Muscle of leg (tissue), 3 donors: ENCODE measurements at regions not wholly inside any gene's neighbourhood (a gene's known extent, or its start where the extent isn't known, plus 50 kb on each side); places are given as distances from the start of the nearest gene placed in this dataset.

Source experiments
- DNase-seq: peaks from one replicate; pipeline ENCODE4 v3.0.0; 2013
- H3K27ac ChIP-seq: one replicate; pipeline ENCODE4 v1.5.1; 2013; ENCODE audit warnings: mild to moderate bottlenecking, low read length, control low read depth
- H3K27me3 ChIP-seq: one replicate; pipeline ENCODE4 v1.6.1; 2013; ENCODE audit warnings: low read length; ENCODE audit not compliant: control insufficient read depth, insufficient read depth
- H3K36me3 ChIP-seq: one replicate; pipeline ENCODE4 v1.6.1; 2013; ENCODE audit warnings: low read length; ENCODE audit not compliant: control insufficient read depth, insufficient read depth
- H3K4me1 ChIP-seq: one replicate; pipeline ENCODE4 v1.6.1; 2013; ENCODE audit warnings: low read length; ENCODE audit not compliant: control insufficient read depth, insufficient read depth
- H3K4me3 ChIP-seq: one replicate; pipeline ENCODE4 v1.5.1; 2013; ENCODE audit warnings: low read length, control low read depth
- H3K9me3 ChIP-seq: replicated peaks from 2 replicates; pipeline ENCODE4 v1.6.1; 2013; ENCODE audit warnings: low read depth, low read length; ENCODE audit not compliant: control insufficient read depth
- WGBS: methylation state at CpG from one replicate; pipeline ENCODE4 v1.1.5; 2013; ENCODE audit warnings: missing lambda C conversion rate; ENCODE audit not compliant: insufficient coverage; 5-methylcytosine and 5-hydroxymethylcytosine counted together

DNA sequence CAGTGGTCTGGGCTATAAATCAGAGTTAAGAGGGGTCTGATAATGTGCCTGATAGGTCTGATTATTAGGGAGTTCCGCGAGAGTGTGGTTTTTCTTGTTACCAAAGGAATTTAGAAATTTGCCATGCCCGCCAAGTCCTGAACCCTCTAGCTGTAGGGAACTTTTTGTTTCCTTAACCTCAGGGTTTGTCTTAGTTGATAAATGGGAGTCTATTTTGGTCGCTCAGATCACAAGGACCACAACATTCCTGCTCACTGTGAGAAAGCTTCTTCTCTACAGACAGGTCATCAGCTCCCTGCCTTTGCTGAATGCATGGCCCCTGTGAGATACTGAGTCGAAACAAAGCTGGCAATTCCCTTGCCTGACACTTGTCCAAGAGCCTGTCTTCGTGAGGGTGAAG, 497.8 kb downstream of the HS3ST4 start:
- Histone ChIP-seq H3K27ac (no peak overlapping the region), H3K9me3 (no peaks in the 10 kb centered on the region), H3K27me3 (no peaks in the 10 kb centered on the region), H3K4me1 (no peaks in the 10 kb centered on the region), H3K36me3 (no peaks in the 10 kb centered on the region), H3K4me3 (no peak overlapping the region)
- 59% methylated on average over 2 of the region's 6 CpGs for WGBS
- DNase-seq, result no peak

DNA sequence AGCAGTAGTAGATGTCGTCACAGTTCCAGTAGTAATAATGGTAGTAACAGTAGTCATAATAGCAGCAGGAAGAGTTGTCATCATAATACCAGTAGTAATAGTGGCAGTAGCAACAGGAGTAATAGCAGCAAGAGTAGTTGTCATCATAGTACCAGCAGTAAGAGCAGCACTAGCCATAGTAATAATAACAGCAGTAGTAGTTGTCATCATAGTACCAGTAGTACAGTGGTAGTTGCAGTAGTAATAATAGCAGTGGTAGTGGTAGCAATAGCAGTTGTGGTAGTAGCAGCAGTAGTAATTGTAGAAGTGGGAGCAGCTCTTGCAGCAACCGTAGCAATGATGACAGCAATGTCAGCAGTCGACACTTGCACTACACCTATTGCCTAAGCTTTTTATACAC, 502.8 kb downstream of the HS3ST4 start:
- WGBS, result 100% methylated on average over 1 of the region's 3 CpGs

DNA sequence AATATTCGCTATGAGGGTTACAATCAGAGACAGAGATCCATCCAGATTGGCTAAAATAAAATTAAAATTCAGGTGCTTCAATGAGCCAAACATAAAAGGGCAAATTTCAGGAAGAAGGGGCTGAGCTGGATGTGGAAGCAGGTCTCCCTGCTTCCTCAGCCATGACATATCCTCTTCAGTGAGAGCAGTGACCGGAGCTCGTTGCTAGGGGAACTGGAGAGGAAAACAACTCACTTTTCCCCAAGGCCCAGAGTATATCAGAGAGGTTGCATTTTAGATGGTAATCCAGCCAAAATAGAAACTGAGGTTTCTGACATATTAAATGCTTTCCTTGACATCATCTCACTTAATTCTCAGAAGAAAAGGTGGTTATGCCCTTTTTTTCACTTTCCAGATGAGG, 503.5 kb downstream of the HS3ST4 start:
- no peaks in the 10 kb centered on the region for H3K27me3 ChIP-seq
- H3K4me3 ChIP-seq, result no peak overlapping the region
- H3K4me1 ChIP-seq, result no peaks in the 10 kb centered on the region
- no peaks in the 10 kb centered on the region for H3K36me3 ChIP-seq
- peak; percentile 75 for DNase-seq
- no peaks in the 10 kb centered on the region for H3K9me3 ChIP-seq
- peak overlapping the region; percentile 3 for H3K27ac ChIP-seq
- no CpG with 5 or more reads among the region's 3 CpGs for WGBS

More for the DNA sequence above, 502.8 kb downstream of the HS3ST4 start:
- Histone ChIP-seq H3K4me1 (no peaks in the 10 kb centered on the region), H3K9me3 (no peaks in the 10 kb centered on the region), H3K27me3 (no peaks in the 10 kb centered on the region), H3K27ac (no peak overlapping the region), H3K4me3 (no peak overlapping the region), H3K36me3 (no peaks in the 10 kb centered on the region)
- DNase-seq, result no peak

DNA sequence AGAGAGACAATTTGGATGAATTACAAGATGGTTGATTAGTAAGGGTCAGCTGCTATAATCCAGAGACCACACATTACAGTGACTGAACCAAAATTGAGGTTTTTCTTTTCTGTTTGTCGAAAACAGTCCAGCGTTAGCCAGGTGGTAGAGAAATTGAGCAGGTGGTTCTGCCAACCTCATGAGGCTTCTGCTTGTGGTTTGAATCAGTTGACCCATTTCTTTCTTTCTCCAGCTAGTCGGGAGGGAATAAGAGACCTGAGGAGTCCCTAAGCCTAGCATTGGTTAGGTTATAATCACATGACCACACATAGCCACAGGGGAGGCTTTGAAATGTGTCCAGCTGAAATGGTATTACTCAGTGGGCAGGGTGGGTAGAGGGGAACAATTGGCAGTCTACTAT, 504.6 kb downstream of the HS3ST4 start:
- no peaks in the 10 kb centered on the region for H3K36me3 ChIP-seq
- no peaks in the 10 kb centered on the region for H3K4me1 ChIP-seq
- DNase-seq, result no peak
- WGBS, result no CpG with 5 or more reads among the region's 3 CpGs
- H3K9me3 ChIP-seq, result no peaks in the 10 kb centered on the region
- H3K4me3 ChIP-seq, result no peak overlapping the region
- H3K27ac ChIP-seq, result peak overlapping the region; percentile 62
- H3K27me3 ChIP-seq, result no peaks in the 10 kb centered on the region

DNA sequence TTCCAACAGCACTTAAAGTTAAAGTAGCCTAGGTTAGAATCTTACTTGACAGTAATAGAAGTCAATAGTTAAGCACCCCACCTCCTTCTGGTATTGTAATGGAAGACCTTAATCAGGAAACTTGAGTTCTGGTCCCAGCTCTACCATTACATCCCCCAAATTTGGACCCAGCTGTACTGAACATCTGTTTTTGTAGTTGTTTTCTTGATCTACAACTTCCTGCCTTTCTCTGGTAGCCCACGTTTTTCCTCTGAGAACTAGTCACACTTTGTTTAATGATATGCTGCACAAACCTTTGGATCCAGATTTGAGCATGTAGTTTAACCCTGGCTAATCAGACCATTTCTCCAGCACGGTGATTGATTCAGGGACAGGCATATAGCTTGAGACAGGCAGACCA, 505.0 kb downstream of the HS3ST4 start:
- Histone ChIP-seq H3K27ac (peak overlapping the region; percentile 63), H3K36me3 (no peaks in the 10 kb centered on the region), H3K4me3 (no peak overlapping the region), H3K27me3 (no peaks in the 10 kb centered on the region), H3K9me3 (no peaks in the 10 kb centered on the region), H3K4me1 (no peaks in the 10 kb centered on the region)
- WGBS, result no CpG with 5 or more reads among the region's 2 CpGs
- DNase-seq, result peak; percentile 78

DNA sequence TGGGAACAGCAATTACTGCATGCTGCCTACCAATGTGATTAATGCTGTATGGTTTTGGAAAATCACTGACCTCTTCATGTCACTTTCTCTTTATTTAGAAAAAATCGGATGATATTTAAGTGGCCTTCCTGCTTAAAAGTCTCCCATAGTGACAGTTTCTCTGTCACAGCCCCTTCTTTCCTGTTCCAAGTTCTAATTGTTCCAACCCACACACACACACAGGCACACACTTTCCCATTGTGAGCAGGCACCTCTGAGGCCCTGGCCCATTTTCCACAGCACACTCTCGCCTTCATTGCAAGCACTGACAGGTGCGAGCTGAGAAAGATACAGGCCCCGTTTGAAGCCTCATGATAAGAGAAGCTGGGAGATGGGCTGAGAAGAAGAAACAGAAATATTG, 505.9 kb downstream of the HS3ST4 start:
- no peaks in the 10 kb centered on the region for H3K4me1 ChIP-seq
- H3K4me3 ChIP-seq, result no peak overlapping the region
- 83% methylated on average over 1 of the region's 4 CpGs for WGBS
- H3K9me3 ChIP-seq, result no peaks in the 10 kb centered on the region
- no peaks in the 10 kb centered on the region for H3K27me3 ChIP-seq
- no peaks in the 10 kb centered on the region for H3K36me3 ChIP-seq
- DNase-seq, result no peak
- peak overlapping the region; percentile 26 for H3K27ac ChIP-seq

DNA sequence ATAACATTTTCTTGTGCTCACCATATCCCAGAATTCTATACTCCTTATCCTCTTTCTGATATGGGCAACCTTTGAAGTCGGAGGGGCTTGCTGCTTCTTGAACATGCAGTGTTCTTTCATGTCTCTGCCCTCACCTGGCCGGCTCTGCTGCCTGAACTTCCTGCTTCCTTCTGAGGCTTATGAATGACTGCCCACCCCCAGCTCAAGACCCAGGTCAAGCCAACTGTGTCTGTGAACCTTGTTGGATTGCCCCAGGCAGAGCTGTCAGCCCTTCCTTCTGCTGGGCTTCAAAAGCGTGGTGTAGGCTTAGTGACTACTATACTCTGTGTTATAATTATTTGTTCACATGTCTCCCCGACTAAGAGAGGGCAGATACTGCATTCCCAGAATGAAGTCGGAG, 506.5 kb downstream of the HS3ST4 start:
- no peaks in the 10 kb centered on the region for H3K9me3 ChIP-seq
- H3K4me1 ChIP-seq, result no peaks in the 10 kb centered on the region
- no peak overlapping the region for H3K4me3 ChIP-seq
- no peaks in the 10 kb centered on the region for H3K27me3 ChIP-seq
- no peaks in the 10 kb centered on the region for H3K36me3 ChIP-seq
- no peak for DNase-seq
- WGBS, result 54% methylated on average over 2 of the region's 5 CpGs
- H3K27ac ChIP-seq, result no peak overlapping the region

DNA sequence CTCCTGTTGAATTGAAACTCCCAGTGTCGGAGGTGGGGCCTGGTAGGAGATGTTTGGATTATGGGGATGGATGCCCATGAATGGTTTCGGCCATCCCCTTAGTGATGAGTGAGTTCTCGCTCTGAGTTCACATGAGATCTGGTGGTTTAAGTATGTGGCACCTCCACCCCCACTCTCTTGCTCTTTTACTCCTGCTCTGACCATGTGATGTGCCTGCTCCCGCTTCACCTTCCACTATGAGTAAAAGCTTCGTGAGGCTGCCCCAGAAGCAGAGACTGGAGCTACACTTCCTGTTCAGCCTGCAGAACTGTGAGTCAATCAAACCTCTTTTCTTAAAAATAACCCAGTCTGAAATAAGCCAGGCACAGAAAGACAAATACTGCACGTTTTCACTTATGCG, 512.4 kb downstream of the HS3ST4 start:
- WGBS, result 86% methylated on average over 5 of the region's 7 CpGs
- Histone ChIP-seq H3K9me3 (no peaks in the 10 kb centered on the region), H3K27ac (no peak overlapping the region), H3K36me3 (no peaks in the 10 kb centered on the region), H3K4me3 (no peak overlapping the region), H3K4me1 (no peaks in the 10 kb centered on the region), H3K27me3 (no peaks in the 10 kb centered on the region)
- no peak for DNase-seq

DNA sequence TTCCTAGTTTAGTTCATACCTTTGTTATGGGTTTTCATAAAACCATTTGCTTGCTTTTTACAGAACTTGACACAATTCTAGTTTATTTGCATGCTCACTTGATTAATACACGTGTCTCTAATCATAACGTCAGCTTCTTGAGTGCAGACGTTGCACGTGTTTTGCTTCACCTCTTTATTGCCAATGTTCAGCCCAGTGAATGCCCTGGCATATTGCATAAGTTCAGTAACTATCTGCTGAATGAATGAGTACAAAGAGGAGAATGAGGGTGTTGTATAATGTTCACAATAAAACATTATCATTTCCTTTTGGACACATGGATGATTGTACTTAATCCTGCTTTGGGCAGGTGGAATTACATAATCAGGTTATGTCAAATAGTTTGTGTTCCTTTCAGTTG, 519.8 kb downstream of the HS3ST4 start:
- no peaks in the 10 kb centered on the region for H3K27me3 ChIP-seq
- 71% methylated on average over 1 of the region's 4 CpGs for WGBS

DNA sequence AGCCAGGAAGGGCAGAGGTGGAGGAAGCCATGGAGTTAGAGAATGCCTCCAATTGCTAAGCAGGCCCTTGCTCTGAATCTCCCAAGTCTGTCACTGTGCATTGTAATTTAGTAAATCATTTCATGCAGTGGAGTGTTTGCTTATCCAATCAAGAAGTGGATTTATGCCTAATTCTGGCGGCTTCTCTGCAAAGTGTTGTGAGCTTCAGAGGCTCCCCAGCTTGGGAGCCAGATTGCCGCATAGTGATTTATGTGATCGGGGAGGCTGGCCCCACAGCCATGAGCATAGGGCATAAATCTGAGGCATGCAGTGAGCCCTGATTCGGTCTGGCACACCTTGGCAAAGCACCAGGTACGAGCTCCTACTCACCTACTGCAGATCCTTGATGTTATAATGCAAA, 520.8 kb downstream of the HS3ST4 start:
- Histone ChIP-seq H3K27ac (no peak overlapping the region), H3K9me3 (peaks cover 3% of the 10 kb centered on the region), H3K4me1 (no peaks in the 10 kb centered on the region), H3K4me3 (no peak overlapping the region), H3K27me3 (no peaks in the 10 kb centered on the region), H3K36me3 (no peaks in the 10 kb centered on the region)
- 68% methylated on average over 4 of the region's 5 CpGs for WGBS
- DNase-seq, result no peak

More for the DNA sequence above, 519.8 kb downstream of the HS3ST4 start:
- H3K4me1 ChIP-seq, result no peaks in the 10 kb centered on the region
- H3K36me3 ChIP-seq, result no peaks in the 10 kb centered on the region
- H3K4me3 ChIP-seq, result no peak overlapping the region
- no peak for DNase-seq
- peaks cover 3% of the 10 kb centered on the region for H3K9me3 ChIP-seq
- no peak overlapping the region for H3K27ac ChIP-seq

DNA sequence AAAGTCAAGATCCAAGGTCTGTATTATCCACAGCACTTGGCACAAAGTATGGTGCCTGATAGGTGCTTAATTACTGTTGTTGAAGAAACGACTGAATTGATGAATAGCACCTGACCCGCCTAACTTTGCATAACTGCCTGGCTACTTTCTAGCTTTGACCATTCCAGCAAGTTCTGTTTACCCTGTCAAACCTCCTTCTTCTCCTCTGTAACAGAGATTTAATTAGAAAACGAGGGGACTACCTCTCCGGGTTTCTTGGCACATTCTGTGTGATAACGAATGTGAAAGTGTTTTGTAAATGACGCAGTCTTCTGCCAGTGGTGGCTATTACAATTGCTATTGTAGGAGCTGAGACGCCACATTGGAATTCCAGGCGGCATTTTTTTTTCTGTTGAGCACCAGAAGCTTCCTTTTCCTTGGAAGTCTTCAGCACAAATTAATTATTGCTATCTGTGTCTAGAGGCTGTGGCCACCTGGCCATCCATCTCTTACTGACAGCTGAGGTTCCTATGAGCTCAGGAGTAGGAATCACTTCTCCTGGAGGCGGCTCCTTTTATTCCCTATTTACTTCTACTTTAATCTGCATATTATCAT, 522.9 kb downstream of the HS3ST4 start:
- Histone ChIP-seq H3K36me3 (no peaks in the 10 kb centered on the region), H3K9me3 (peaks cover 3% of the 10 kb centered on the region), H3K4me1 (no peaks in the 10 kb centered on the region), H3K4me3 (no peak overlapping the region), H3K27me3 (no peaks in the 10 kb centered on the region), H3K27ac (no peak overlapping the region)
- 67% methylated on average over 4 of the region's 9 CpGs for WGBS
- no peak for DNase-seq
